ENCODE measurements at regions not wholly inside any gene's neighbourhood (a gene's known extent, or its start where the extent isn't known, plus 50 kb on each side); places are given as distances from the start of the nearest gene placed in this dataset.

- TF ChIP-seq CTCF (conservative IDR thresholded peaks at IDR 0.05; ENCODE audit: low read depth in 2 of 2) = no peak
- no peak for TF ChIP-seq EZH2 (IDR thresholded peaks at IDR 0.05; ENCODE audit: low read depth, unreplicated experiment)
- no peak for TF ChIP-seq POLR2AphosphoS5 (IDR thresholded peaks at IDR 0.05; ENCODE audit: low read depth)
- no peak for TF ChIP-seq CREB1 (CRISPR knock-in tag; IDR thresholded peaks at IDR 0.05; ENCODE audit: low read depth)
- TF ChIP-seq, protein P1, sequence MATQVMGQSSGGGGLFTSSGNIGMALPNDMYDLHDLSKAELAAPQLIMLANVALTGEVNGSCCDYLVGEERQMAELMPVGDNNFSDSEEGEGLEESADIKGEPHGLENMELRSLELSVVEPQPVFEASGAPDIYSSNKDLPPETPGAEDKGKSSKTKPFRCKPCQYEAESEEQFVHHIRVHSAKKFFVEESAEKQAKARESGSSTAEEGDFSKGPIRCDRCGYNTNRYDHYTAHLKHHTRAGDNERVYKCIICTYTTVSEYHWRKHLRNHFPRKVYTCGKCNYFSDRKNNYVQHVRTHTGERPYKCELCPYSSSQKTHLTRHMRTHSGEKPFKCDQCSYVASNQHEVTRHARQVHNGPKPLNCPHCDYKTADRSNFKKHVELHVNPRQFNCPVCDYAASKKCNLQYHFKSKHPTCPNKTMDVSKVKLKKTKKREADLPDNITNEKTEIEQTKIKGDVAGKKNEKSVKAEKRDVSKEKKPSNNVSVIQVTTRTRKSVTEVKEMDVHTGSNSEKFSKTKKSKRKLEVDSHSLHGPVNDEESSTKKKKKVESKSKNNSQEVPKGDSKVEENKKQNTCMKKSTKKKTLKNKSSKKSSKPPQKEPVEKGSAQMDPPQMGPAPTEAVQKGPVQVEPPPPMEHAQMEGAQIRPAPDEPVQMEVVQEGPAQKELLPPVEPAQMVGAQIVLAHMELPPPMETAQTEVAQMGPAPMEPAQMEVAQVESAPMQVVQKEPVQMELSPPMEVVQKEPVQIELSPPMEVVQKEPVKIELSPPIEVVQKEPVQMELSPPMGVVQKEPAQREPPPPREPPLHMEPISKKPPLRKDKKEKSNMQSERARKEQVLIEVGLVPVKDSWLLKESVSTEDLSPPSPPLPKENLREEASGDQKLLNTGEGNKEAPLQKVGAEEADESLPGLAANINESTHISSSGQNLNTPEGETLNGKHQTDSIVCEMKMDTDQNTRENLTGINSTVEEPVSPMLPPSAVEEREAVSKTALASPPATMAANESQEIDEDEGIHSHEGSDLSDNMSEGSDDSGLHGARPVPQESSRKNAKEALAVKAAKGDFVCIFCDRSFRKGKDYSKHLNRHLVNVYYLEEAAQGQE (IDR thresholded peaks at IDR 0.05; ENCODE audit: unreplicated experiment) = no peak
- no peak for TF ChIP-seq EZH2phosphoT487 (IDR thresholded peaks at IDR 0.05; ENCODE audit: unreplicated experiment)
Observed at GRCh38 chr20:40397467-40397866, 291.6 kb downstream of the MAFB start.
